Tibial artery (tissue), 4 donors: ENCODE measurements at regions not wholly inside any gene's neighbourhood (a gene's known extent, or its start where the extent isn't known, plus 50 kb on each side); places are given as distances from the start of the nearest gene placed in this dataset.
A peak's percentile ranks its signal among the peaks of the same experiment; 100 is the strongest.

Experiments
- DNase-seq, 2 donors: peaks; one replicate each; pipeline ENCODE4 v3.0.0-alpha.2; 2019
- H3K27ac ChIP-seq, 2 donors: fragments of 200-600 bp; sonication (generic) in 1 of 2; 1 replicate in 1 of 2; 2 replicates in 1 of 2; pipeline ENCODE4 v1.5.1; 2018 to 2019; ENCODE audit warnings: mild to moderate bottlenecking in 1 of 2
- H3K27me3 ChIP-seq, 2 donors: fragments of 200-600 bp; sonication (generic) in 1 of 2; one replicate each; pipeline versions ENCODE4 v1.5.1 to v1.6.0; 2016 to 2019
- H3K36me3 ChIP-seq, 3 donors: fragments of 200-600 bp; sonication (generic) in 2 of 3; one replicate each; pipeline ENCODE4 v1.5.1; 2016 to 2019; ENCODE audit warnings: mild to moderate bottlenecking in 2 of 3
- H3K4me1 ChIP-seq, 4 donors: fragments of 200-600 bp; sonication (generic) in 2 of 4; 1 replicate in 3 of 4; 2 replicates in 1 of 4; pipeline ENCODE4 v1.5.1; 2016 to 2019
- H3K4me3 ChIP-seq, 2 donors: fragments of 200-600 bp; sonication (generic) in 1 of 2; 1 replicate in 1 of 2; 2 replicates in 1 of 2; pipeline ENCODE4 v1.5.1; 2018 to 2019; ENCODE audit warnings: mild to moderate bottlenecking in 2 of 2
- H3K9me3 ChIP-seq, 3 donors: fragments of 200-600 bp; sonication (generic) in 1 of 3; one replicate each; pipeline ENCODE4 v1.5.1; 2016 to 2019
- intact Hi-C: fragments of 100-400 bp; cut with DNase I; formaldehyde crosslinking; loops from one replicate; pipeline ENCODE4 v1.15.0; 2023; ENCODE audit warnings: low total_unique reads
- TF ChIP-seq, protein P1 (sequence below), 2 experiments: fragments of 200-600 bp in 1 of 2; fragments of 450-650 bp in 1 of 2; IDR thresholded peaks; one replicate each; pipeline ENCODE4 v1.5.1; 2017 to 2019; ENCODE audit warnings: antibody characterized with exemption in 2 of 2, mild to moderate bottlenecking in 1 of 2, moderate library complexity in 1 of 2

DNA sequence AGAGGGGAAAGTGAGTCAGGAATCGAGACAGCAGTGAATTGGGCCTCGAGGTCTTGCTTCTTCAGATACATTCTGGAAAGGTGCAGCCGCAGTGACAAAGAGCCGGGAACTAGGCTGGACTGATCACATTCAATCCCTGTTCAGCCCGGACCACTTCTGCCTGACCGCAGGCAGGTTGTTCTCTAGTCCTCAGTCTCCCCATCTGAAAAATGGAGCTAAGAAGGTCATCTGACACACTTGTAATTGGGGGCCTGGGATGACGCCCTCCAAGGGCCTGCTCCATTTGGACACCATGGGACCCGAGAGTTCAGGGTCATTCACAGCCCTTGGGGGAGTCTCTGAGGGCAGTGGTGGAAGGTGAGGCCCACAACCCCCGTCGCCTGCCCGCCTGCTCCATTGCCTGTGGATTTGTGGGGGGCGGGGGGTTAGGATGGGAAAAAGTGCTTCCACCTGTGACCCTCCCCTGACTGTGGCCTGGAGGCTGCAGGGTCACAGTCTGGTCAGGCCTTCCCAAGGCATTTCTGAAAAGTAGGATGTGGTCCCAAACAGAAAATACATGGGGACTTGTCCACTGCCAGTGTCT, 87.9 kb upstream of the CSF3R start:
- Histone ChIP-seq H3K4me1 (no peaks in the 10 kb centered on the region), H3K4me3 (no peak overlapping the region), H3K9me3 (no peaks in the 10 kb centered on the region), H3K27ac (no peak overlapping the region), H3K36me3 (no peaks in the 10 kb centered on the region), H3K27me3 (peaks cover 0 to 46% of the 10 kb centered on the region in 2 donors)
- DNase-seq: peak in 1 of 2 donors; percentile 48
- intact Hi-C loops: loop anchor here (5.0 kb wide), 1 partner anchor 867 kb away; no protein-coding TSS in a partner anchor
- TF ChIP-seq, protein P1, sequence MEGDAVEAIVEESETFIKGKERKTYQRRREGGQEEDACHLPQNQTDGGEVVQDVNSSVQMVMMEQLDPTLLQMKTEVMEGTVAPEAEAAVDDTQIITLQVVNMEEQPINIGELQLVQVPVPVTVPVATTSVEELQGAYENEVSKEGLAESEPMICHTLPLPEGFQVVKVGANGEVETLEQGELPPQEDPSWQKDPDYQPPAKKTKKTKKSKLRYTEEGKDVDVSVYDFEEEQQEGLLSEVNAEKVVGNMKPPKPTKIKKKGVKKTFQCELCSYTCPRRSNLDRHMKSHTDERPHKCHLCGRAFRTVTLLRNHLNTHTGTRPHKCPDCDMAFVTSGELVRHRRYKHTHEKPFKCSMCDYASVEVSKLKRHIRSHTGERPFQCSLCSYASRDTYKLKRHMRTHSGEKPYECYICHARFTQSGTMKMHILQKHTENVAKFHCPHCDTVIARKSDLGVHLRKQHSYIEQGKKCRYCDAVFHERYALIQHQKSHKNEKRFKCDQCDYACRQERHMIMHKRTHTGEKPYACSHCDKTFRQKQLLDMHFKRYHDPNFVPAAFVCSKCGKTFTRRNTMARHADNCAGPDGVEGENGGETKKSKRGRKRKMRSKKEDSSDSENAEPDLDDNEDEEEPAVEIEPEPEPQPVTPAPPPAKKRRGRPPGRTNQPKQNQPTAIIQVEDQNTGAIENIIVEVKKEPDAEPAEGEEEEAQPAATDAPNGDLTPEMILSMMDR (IDR thresholded peaks at IDR 0.05): no peak

DNA sequence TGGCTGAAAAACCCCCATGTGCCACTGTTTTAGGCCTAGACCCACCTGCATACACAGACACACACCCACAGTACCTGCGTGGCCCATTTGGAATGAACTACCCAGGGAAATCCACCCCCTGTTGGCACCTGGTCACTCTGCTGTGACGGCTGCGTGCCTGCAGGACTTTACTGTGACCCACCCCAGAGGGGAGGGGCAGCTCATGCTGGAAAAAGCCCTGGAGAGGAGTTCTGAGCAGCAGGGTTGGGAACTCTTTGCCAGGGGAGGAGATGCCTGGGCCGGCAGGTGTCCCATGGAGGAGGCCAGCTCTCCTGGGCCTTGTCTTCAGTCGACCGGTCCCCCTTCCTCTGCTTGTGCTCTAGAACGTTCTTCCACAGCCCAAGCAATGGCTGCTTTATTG, 87.3 kb upstream of the CSF3R start:
- no peak overlapping the region for H3K4me3 ChIP-seq
- peak in 1 of 2 donors; percentile 24 for DNase-seq
- TF ChIP-seq, protein P1 (IDR thresholded peaks at IDR 0.05): no peak
- H3K36me3 ChIP-seq: no peaks in the 10 kb centered on the region
- intact Hi-C loops: loop anchor here (5.0 kb wide), 1 partner anchor 867 kb away; no protein-coding TSS in a partner anchor
- no peak overlapping the region for H3K27ac ChIP-seq
- no peaks in the 10 kb centered on the region for H3K4me1 ChIP-seq
- H3K27me3 ChIP-seq: peaks cover 0 to 46% of the 10 kb centered on the region in 2 donors
- no peaks in the 10 kb centered on the region for H3K9me3 ChIP-seq

DNA sequence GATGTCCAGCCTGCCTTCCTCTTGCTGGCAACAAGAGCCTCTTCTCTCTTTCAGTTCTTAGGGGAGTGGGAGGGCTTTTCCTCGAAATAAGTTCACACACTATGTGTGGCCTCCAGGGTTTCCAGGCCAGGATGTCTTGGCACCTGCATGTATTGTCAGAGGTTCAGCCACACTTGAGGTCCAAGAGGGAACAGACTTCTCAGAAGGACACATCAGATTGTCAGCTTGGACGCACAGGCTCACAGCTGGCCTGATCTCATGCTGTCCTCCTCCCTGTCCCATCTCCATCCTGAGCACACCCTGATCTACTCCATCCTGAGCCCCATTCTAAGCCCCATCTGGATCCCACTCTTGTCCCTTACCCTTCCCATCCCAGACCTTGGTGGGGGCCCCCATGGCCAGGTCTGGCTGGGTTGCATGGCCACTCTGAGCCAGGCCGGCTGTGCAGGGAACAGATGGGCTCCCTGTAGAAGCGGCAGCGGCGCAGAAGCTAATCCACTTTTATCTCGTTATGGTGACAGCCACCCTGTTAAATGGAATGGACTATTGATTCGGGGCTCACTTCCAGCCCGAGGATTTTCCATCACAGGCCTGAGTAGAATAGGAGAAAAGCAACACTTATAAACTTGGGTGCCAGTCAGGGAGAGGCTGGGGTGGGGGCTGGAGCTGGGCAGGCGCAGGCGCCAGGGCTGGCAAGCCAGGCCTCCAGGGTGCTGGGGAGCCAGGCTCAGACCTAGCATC, 85.1 kb upstream of the CSF3R start:
- H3K27ac ChIP-seq: no peak overlapping the region

DNA sequence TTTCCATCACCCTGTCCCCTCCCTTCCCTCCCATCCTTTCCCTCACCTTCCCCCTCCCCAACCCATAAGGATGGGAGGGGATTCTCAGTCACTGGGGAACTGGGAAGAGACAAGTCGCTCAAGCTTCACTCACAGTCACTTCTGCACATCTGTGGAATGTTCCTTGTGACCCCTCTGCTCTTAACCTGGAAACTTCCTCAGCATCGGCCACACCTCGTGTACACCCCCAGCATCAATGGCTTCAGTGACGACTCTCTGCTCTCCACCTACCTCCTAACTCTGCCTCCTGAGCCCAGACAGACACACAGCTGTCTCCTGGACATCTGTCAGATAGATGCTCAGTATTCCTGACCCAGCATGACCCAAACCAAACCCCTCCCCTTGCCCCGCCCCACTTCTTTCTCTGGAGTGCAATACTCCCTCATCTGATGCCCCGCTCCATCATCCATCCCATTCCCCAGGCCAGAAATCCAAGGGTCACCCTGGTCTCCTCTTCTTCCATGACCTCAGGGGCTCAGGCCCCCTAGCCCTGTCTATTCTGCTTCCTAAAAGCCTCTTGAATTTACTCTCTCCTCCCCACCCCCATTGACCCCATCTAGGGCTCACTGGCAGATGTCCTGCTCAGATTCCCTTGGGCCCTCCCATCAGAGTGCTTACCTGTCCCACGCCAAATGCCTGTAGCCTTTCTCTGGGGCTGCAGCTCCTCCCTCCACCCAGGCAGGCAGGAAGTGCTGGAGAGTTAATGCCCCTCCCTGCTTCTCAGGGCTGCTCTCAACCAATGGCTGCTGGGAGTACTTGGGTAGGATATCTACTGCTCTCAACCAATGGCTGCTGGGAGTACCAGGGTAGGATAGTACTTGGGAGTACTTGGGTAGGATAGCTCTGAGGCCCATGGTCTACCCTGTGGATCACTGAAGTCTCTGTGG, 83.1 kb upstream of the CSF3R start:
- H3K9me3 ChIP-seq: no peaks in the 10 kb centered on the region
- H3K36me3 ChIP-seq: no peaks in the 10 kb centered on the region
- H3K4me1 ChIP-seq: no peaks in the 10 kb centered on the region
- no peak overlapping the region for H3K4me3 ChIP-seq
- peaks cover 0 to 27% of the 10 kb centered on the region in 2 donors for H3K27me3 ChIP-seq
- TF ChIP-seq, protein P1 (IDR thresholded peaks at IDR 0.05): no peak
- intact Hi-C loops: no loop called here
- no peak overlapping the region for H3K27ac ChIP-seq
- peak; percentile 10 to 45 for DNase-seq

More for the DNA sequence above, 85.1 kb upstream of the CSF3R start:
- no peaks in the 10 kb centered on the region for H3K36me3 ChIP-seq
- intact Hi-C loops: no loop called here
- H3K27me3 ChIP-seq: peaks cover 0 to 31% of the 10 kb centered on the region in 2 donors
- no peaks in the 10 kb centered on the region for H3K9me3 ChIP-seq
- TF ChIP-seq, protein P1 (IDR thresholded peaks at IDR 0.05): no peak
- peak; percentile 11 to 51 for DNase-seq
- no peaks in the 10 kb centered on the region for H3K4me1 ChIP-seq
- no peak overlapping the region for H3K4me3 ChIP-seq

DNA sequence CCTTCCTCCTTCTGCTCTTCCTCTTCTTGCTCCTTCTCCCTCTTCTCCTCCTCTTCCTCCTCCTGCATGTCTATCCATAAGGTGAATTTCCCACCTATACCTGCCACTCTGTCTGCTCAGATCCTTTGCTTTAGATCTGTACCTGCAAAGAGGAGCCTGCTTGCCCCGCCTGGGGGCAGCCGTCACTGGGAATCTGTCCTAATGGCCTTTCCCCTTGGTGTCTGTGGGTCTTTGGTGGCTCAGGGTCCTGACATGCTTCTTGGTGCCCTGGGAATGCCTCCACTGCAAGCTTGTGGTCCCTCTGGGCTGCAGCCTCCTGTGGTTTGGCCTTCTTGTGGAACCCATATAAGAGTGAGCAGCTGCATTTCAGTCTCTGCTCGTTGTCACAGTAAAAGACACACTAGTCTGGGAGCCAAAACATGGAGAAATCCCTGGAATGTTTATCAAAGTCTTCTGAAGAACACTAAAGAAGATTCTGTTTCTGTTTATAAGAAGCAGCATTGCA, 79.5 kb upstream of the CSF3R start:
- H3K9me3 ChIP-seq: no peaks in the 10 kb centered on the region
- H3K4me1 ChIP-seq: no peaks in the 10 kb centered on the region
- TF ChIP-seq, protein P1 (IDR thresholded peaks at IDR 0.05): no peak
- no peak overlapping the region for H3K4me3 ChIP-seq
- peak; percentile 1 to 41 for DNase-seq
- H3K27me3 ChIP-seq: peaks cover 0 to 45% of the 10 kb centered on the region in 2 donors
- intact Hi-C loops: no loop called here
- H3K36me3 ChIP-seq: no peaks in the 10 kb centered on the region
- no peak overlapping the region for H3K27ac ChIP-seq
